ENCODE measurements at regions not wholly inside any gene's neighbourhood (a gene's known extent, or its start where the extent isn't known, plus 50 kb on each side); places are given as distances from the start of the nearest gene placed in this dataset.

GRCh38 chr6:4352731-4353130 is 217.4 kb upstream of the ECI2 start:
- Mint-ChIP-seq H3K27me3 (ENCODE audit: insufficient read depth, low read depth, poor library complexity) (no peaks in the 10 kb centered on the region), H3K27ac (no peak overlapping the region), H3K4me3 (no peak overlapping the region), H3K9me3 (no peaks in the 10 kb centered on the region; the same call in 2 of the 3 replicates), H3K36me3 (ENCODE audit: low read depth) (no peaks in the 10 kb centered on the region), H3K4me1 (no peaks in the 10 kb centered on the region; the same call in 2 of the 3 replicates)
- ATAC-seq, result no peak
- no peaks in the 10 kb centered on the region for H3K27me3 ChIP-seq (ENCODE audit: insufficient read depth)
- no peak overlapping the region for H2AFZ ChIP-seq
- H3F3A ChIP-seq (replicated peaks; ENCODE audit: low read depth), result no peaks in the 10 kb centered on the region
- no peak for DNase-seq (ENCODE audit: low spot score)
- no peaks in the 10 kb centered on the region for H3K36me3 ChIP-seq (ENCODE audit: insufficient read depth)
- no peaks in the 10 kb centered on the region for H3K4me1 ChIP-seq (ENCODE audit: insufficient read depth)
- no peak overlapping the region for H3K27ac ChIP-seq (ENCODE audit: low read depth)
- H3K9me2 ChIP-seq (ENCODE audit: insufficient read depth), result peaks cover 4% of the 10 kb centered on the region; the same call in 1 of the 2 replicates
- H4K20me1 ChIP-seq (replicated peaks; ENCODE audit: insufficient read depth), result no peaks in the 10 kb centered on the region
- no peak overlapping the region for H3K4me3 ChIP-seq
- H3K79me2 ChIP-seq (replicated peaks; ENCODE audit: insufficient read depth), result no peaks in the 10 kb centered on the region
- TF ChIP-seq REST (IDR thresholded peaks at IDR 0.05; ENCODE audit: unreplicated experiment) (no peak), JUNB (IDR thresholded peaks at IDR 0.05; ENCODE audit: unreplicated experiment) (no peak), ZNF331 (CRISPR knock-in tag; IDR thresholded peaks at IDR 0.05; ENCODE audit: low read depth) (no peak), STAT1 (IDR thresholded peaks at IDR 0.05; ENCODE audit: unreplicated experiment) (no peak), EZH2phosphoT487 (IDR thresholded peaks at IDR 0.05; ENCODE audit: unreplicated experiment) (no peak), ZNF462 (CRISPR knock-in tag; IDR thresholded peaks at IDR 0.05) (no peak), POLR2AphosphoS5 (IDR thresholded peaks at IDR 0.05; ENCODE audit: low read depth) (no peak), CREB1 (CRISPR knock-in tag; IDR thresholded peaks at IDR 0.05; ENCODE audit: low read depth) (no peak), ETS1 (IDR thresholded peaks at IDR 0.05) (no peak), EZH2 (IDR thresholded peaks at IDR 0.05; ENCODE audit: low read depth, unreplicated experiment) (no peak)
- H3K4me2 ChIP-seq, result no peak overlapping the region

All from GM23338 (cell line).